ENCODE measurements at regions not wholly inside any gene's neighbourhood (a gene's known extent, or its start where the extent isn't known, plus 50 kb on each side); places are given as distances from the start of the nearest gene placed in this dataset.

GRCh38 chr1:88062650-88063153 lies 621.4 kb upstream of the PKN2 start:
- TF ChIP-seq, protein P1, sequence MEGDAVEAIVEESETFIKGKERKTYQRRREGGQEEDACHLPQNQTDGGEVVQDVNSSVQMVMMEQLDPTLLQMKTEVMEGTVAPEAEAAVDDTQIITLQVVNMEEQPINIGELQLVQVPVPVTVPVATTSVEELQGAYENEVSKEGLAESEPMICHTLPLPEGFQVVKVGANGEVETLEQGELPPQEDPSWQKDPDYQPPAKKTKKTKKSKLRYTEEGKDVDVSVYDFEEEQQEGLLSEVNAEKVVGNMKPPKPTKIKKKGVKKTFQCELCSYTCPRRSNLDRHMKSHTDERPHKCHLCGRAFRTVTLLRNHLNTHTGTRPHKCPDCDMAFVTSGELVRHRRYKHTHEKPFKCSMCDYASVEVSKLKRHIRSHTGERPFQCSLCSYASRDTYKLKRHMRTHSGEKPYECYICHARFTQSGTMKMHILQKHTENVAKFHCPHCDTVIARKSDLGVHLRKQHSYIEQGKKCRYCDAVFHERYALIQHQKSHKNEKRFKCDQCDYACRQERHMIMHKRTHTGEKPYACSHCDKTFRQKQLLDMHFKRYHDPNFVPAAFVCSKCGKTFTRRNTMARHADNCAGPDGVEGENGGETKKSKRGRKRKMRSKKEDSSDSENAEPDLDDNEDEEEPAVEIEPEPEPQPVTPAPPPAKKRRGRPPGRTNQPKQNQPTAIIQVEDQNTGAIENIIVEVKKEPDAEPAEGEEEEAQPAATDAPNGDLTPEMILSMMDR (IDR thresholded peaks at IDR 0.05) = no peak
- TF ChIP-seq POLR2AphosphoS5 (IDR thresholded peaks at IDR 0.05) (no peak), POLR2A (IDR thresholded peaks at IDR 0.05) (no peak), EP300 (IDR thresholded peaks at IDR 0.05) (no peak)

Measured in suprapubic skin (tissue), 4 donors.